HEK293 (cell line): ENCODE measurements at regions not wholly inside any gene's neighbourhood (a gene's known extent, or its start where the extent isn't known, plus 50 kb on each side); places are given as distances from the start of the nearest gene placed in this dataset.

ENCODE experiments used
- MZF1 ChIP-seq: fragments of 450-650 bp; formaldehyde crosslinking; IDR thresholded peaks from 2 replicates; pipeline ENCODE4 v1.5.1; 2017; ENCODE audit warnings: missing biosample characterization, missing genetic modification characterization, borderline replicate concordance
- SCRT2 ChIP-seq: fragments of 450-650 bp; formaldehyde crosslinking; IDR thresholded peaks from 2 replicates; pipeline ENCODE4 v1.5.1; 2016; ENCODE audit warnings: missing biosample characterization, missing genetic modification characterization
- ZBTB20 ChIP-seq: fragments of 450-650 bp; formaldehyde crosslinking; IDR thresholded peaks from 2 replicates; pipeline ENCODE4 v1.5.1; 2016; ENCODE audit warnings: missing biosample characterization, missing genetic modification characterization
- ZFP41 ChIP-seq: fragments of 450-650 bp; formaldehyde crosslinking; IDR thresholded peaks from 2 replicates; pipeline ENCODE4 v1.5.1; 2016; ENCODE audit warnings: missing biosample characterization, missing genetic modification characterization, borderline replicate concordance
- ZIC2 ChIP-seq: fragments of 450-650 bp; formaldehyde crosslinking; IDR thresholded peaks from 2 replicates; pipeline ENCODE4 v1.5.1; 2016; ENCODE audit warnings: missing biosample characterization, missing genetic modification characterization
- ZNF416 ChIP-seq: fragments of 450-650 bp; formaldehyde crosslinking; IDR thresholded peaks from 2 replicates; pipeline ENCODE4 v1.5.1; 2016; ENCODE audit warnings: missing biosample characterization, missing genetic modification characterization
- ZNF473 ChIP-seq: fragments of 450-650 bp; formaldehyde crosslinking; IDR thresholded peaks from 2 replicates; pipeline ENCODE4 v1.5.1; 2017; ENCODE audit warnings: missing biosample characterization, missing genetic modification characterization
- TF ChIP-seq, protein P1 (sequence below): fragments of 450-650 bp; formaldehyde crosslinking; IDR thresholded peaks from 2 replicates; pipeline ENCODE4 v1.5.1; 2016; ENCODE audit warnings: missing biosample characterization, missing genetic modification characterization
- TF ChIP-seq, protein P2 (sequence below): fragments of 450-650 bp; formaldehyde crosslinking; IDR thresholded peaks from 2 replicates; pipeline ENCODE4 v1.5.1; 2016; ENCODE audit warnings: missing biosample characterization, missing genetic modification characterization
- TF ChIP-seq, protein P3 (sequence below): fragments of 450-650 bp; formaldehyde crosslinking; IDR thresholded peaks from 2 replicates; pipeline ENCODE4 v1.5.1; 2016; ENCODE audit warnings: missing biosample characterization, missing genetic modification characterization

DNA sequence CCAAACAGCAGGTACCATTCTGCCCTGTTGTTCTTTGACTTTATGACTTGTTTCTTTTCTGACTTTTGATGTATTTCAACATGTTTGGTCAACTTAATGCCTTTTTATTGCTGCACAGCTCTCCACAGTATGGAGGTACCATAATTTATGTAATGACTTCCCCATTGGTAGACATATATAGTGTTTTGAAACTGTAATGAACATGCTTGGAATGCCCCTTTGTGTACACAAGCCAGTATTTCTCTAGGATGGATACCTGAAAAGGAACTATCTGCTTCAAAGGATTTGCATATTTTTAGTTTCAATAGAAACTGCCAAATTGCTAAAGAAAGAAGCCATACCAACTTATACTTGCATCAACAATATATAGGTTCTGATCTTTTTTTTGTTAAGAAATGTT is 66.1 kb downstream of the NOG start:
- TF ChIP-seq, protein P1, sequence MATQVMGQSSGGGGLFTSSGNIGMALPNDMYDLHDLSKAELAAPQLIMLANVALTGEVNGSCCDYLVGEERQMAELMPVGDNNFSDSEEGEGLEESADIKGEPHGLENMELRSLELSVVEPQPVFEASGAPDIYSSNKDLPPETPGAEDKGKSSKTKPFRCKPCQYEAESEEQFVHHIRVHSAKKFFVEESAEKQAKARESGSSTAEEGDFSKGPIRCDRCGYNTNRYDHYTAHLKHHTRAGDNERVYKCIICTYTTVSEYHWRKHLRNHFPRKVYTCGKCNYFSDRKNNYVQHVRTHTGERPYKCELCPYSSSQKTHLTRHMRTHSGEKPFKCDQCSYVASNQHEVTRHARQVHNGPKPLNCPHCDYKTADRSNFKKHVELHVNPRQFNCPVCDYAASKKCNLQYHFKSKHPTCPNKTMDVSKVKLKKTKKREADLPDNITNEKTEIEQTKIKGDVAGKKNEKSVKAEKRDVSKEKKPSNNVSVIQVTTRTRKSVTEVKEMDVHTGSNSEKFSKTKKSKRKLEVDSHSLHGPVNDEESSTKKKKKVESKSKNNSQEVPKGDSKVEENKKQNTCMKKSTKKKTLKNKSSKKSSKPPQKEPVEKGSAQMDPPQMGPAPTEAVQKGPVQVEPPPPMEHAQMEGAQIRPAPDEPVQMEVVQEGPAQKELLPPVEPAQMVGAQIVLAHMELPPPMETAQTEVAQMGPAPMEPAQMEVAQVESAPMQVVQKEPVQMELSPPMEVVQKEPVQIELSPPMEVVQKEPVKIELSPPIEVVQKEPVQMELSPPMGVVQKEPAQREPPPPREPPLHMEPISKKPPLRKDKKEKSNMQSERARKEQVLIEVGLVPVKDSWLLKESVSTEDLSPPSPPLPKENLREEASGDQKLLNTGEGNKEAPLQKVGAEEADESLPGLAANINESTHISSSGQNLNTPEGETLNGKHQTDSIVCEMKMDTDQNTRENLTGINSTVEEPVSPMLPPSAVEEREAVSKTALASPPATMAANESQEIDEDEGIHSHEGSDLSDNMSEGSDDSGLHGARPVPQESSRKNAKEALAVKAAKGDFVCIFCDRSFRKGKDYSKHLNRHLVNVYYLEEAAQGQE (tag by site-specific recombination), result no peak
- no peak for TF ChIP-seq MZF1 (tag by site-specific recombination)
- no peak for TF ChIP-seq ZNF416 (tag by site-specific recombination)
- TF ChIP-seq, protein P2, sequence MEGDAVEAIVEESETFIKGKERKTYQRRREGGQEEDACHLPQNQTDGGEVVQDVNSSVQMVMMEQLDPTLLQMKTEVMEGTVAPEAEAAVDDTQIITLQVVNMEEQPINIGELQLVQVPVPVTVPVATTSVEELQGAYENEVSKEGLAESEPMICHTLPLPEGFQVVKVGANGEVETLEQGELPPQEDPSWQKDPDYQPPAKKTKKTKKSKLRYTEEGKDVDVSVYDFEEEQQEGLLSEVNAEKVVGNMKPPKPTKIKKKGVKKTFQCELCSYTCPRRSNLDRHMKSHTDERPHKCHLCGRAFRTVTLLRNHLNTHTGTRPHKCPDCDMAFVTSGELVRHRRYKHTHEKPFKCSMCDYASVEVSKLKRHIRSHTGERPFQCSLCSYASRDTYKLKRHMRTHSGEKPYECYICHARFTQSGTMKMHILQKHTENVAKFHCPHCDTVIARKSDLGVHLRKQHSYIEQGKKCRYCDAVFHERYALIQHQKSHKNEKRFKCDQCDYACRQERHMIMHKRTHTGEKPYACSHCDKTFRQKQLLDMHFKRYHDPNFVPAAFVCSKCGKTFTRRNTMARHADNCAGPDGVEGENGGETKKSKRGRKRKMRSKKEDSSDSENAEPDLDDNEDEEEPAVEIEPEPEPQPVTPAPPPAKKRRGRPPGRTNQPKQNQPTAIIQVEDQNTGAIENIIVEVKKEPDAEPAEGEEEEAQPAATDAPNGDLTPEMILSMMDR, result no peak
- TF ChIP-seq ZNF473 (tag by site-specific recombination), result no peak
- TF ChIP-seq, protein P3, sequence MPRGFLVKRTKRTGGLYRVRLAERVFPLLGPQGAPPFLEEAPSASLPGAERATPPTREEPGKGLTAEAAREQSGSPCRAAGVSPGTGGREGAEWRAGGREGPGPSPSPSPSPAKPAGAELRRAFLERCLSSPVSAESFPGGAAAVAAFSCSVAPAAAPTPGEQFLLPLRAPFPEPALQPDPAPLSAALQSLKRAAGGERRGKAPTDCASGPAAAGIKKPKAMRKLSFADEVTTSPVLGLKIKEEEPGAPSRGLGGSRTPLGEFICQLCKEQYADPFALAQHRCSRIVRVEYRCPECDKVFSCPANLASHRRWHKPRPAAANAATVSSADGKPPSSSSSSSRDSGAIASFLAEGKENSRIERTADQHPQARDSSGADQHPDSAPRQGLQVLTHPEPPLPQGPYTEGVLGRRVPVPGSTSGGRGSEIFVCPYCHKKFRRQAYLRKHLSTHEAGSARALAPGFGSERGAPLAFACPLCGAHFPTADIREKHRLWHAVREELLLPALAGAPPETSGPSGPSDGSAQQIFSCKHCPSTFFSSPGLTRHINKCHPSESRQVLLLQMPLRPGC (tag by site-specific recombination), result no peak
- TF ChIP-seq ZFP41, result no peak
- TF ChIP-seq ZBTB20 (tag by site-specific recombination), result no peak
- no peak for TF ChIP-seq SCRT2 (tag by site-specific recombination)
- TF ChIP-seq ZIC2 (tag by site-specific recombination), result no peak
